ENCODE measurements at regions not wholly inside any gene's neighbourhood (a gene's known extent, or its start where the extent isn't known, plus 50 kb on each side); places are given as distances from the start of the nearest gene placed in this dataset.

DNA sequence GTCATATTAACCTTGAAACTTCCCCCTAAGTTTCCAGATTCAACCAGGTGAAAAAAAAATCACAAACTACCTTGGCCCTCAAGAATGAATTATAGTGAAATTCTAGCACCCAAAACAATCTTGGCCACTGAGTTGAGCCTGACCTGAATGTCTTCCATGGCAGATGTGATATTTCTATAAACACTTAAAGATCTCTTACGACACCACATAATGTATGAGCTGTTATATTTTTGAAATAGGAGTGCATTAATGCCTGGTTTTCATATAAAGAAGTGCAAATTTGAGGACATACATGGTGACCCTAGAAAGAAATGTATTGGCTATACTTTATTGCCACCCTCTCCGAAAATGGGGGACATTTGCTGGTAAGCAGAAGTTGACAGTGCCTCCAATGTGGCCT, 584.1 kb upstream of the KCND2 start:
- Histone ChIP-seq H2AFZ (ENCODE audit: low read depth, low read length) (no peak overlapping the region), H4K20me1 (ENCODE audit: insufficient read depth) (no peaks in the 10 kb centered on the region)

DNA sequence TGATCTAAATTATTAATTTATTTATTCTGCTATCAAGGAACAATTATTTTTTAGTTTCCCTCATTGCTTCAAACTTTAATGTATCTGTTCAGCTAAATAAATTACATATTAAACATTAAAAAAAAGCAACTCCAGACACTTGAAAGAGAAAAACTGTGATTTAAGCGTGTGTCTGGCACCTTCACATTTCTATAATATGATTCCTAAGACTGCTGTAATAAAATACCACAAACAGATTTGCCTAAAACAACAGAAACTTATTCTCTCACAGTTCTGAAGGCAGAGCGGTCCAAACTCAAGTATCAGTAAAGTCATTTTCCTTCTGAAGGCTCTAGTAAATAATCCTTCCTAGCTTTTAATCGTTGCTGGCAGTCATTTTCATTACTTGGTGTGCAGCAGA, 580.4 kb upstream of the KCND2 start:
- Histone ChIP-seq H3K9me2 (ENCODE audit: insufficient read depth, low read length) (no peaks in the 10 kb centered on the region), H4K20me1 (ENCODE audit: insufficient read depth) (no peaks in the 10 kb centered on the region), H3K9me3 (ENCODE audit: low read length) (no peaks in the 10 kb centered on the region), H3K36me3 (ENCODE audit: insufficient read depth, low read length) (no peaks in the 10 kb centered on the region), H2AFZ (ENCODE audit: low read depth, low read length) (no peak overlapping the region), H3F3A (ENCODE audit: insufficient read depth, low read length, poor library complexity, severe bottlenecking) (no peaks in the 10 kb centered on the region), H3K4me2 (ENCODE audit: low read length) (no peak overlapping the region), H3K4me3 (ENCODE audit: low read length) (no peak overlapping the region), H3K27ac (ENCODE audit: low read length) (no peak overlapping the region), H3K9ac (ENCODE audit: low read length) (no peak overlapping the region), H3K27me3 (ENCODE audit: insufficient read depth, low read depth, low read length) (no peaks in the 10 kb centered on the region), H3K79me2 (replicated peaks; ENCODE audit: insufficient read depth, low read length) (no peaks in the 10 kb centered on the region)
- TF ChIP-seq TAF1 (IDR thresholded peaks at IDR 0.05; ENCODE audit: low read depth) (no peak), EP300 (conservative IDR thresholded peaks at IDR 0.05; ENCODE audit: poor library complexity, severe bottlenecking) (no peak), CTCF (IDR thresholded peaks at IDR 0.05; ENCODE audit: poor library complexity, severe bottlenecking) (no peak), EZH2 (IDR thresholded peaks at IDR 0.05; ENCODE audit: borderline replicate concordance, insufficient read depth, low read length, poor library complexity, severe bottlenecking) (no peak), POLR2AphosphoS5 (IDR thresholded peaks at IDR 0.05) (no peak), SMC3 (conservative IDR thresholded peaks at IDR 0.05; ENCODE audit: poor library complexity) (no peak), MXI1 (conservative IDR thresholded peaks at IDR 0.05; ENCODE audit: poor library complexity, severe bottlenecking) (no peak), RAD21 (conservative IDR thresholded peaks at IDR 0.05) (no peak)
- TF ChIP-seq, protein P1, sequence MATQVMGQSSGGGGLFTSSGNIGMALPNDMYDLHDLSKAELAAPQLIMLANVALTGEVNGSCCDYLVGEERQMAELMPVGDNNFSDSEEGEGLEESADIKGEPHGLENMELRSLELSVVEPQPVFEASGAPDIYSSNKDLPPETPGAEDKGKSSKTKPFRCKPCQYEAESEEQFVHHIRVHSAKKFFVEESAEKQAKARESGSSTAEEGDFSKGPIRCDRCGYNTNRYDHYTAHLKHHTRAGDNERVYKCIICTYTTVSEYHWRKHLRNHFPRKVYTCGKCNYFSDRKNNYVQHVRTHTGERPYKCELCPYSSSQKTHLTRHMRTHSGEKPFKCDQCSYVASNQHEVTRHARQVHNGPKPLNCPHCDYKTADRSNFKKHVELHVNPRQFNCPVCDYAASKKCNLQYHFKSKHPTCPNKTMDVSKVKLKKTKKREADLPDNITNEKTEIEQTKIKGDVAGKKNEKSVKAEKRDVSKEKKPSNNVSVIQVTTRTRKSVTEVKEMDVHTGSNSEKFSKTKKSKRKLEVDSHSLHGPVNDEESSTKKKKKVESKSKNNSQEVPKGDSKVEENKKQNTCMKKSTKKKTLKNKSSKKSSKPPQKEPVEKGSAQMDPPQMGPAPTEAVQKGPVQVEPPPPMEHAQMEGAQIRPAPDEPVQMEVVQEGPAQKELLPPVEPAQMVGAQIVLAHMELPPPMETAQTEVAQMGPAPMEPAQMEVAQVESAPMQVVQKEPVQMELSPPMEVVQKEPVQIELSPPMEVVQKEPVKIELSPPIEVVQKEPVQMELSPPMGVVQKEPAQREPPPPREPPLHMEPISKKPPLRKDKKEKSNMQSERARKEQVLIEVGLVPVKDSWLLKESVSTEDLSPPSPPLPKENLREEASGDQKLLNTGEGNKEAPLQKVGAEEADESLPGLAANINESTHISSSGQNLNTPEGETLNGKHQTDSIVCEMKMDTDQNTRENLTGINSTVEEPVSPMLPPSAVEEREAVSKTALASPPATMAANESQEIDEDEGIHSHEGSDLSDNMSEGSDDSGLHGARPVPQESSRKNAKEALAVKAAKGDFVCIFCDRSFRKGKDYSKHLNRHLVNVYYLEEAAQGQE (IDR thresholded peaks at IDR 0.05; ENCODE audit: borderline replicate concordance), result no peak

More for the DNA sequence above, 584.1 kb upstream of the KCND2 start:
- no peaks in the 10 kb centered on the region for H3K79me2 ChIP-seq (replicated peaks; ENCODE audit: insufficient read depth, low read length)
- no peaks in the 10 kb centered on the region for H3K9me3 ChIP-seq (ENCODE audit: low read length)
- no peak overlapping the region for H3K4me3 ChIP-seq (ENCODE audit: low read length)
- TF ChIP-seq, protein P1 (IDR thresholded peaks at IDR 0.05; ENCODE audit: borderline replicate concordance), result no peak
- TF ChIP-seq EZH2 (IDR thresholded peaks at IDR 0.05; ENCODE audit: borderline replicate concordance, insufficient read depth, low read length, poor library complexity, severe bottlenecking), result no peak
- no peak for TF ChIP-seq MXI1 (conservative IDR thresholded peaks at IDR 0.05; ENCODE audit: poor library complexity, severe bottlenecking)
- no peak for TF ChIP-seq CTCF (IDR thresholded peaks at IDR 0.05; ENCODE audit: poor library complexity, severe bottlenecking)
- TF ChIP-seq POLR2AphosphoS5 (IDR thresholded peaks at IDR 0.05), result no peak
- no peak for TF ChIP-seq SMC3 (conservative IDR thresholded peaks at IDR 0.05; ENCODE audit: poor library complexity)
- TF ChIP-seq EP300 (conservative IDR thresholded peaks at IDR 0.05; ENCODE audit: poor library complexity, severe bottlenecking), result no peak
- no peak for TF ChIP-seq RAD21 (conservative IDR thresholded peaks at IDR 0.05)
- TF ChIP-seq TAF1 (IDR thresholded peaks at IDR 0.05; ENCODE audit: low read depth), result no peak
- no peaks in the 10 kb centered on the region for H3F3A ChIP-seq (ENCODE audit: insufficient read depth, low read length, poor library complexity, severe bottlenecking)
- no peaks in the 10 kb centered on the region for H3K9me2 ChIP-seq (ENCODE audit: insufficient read depth, low read length)
- H3K27me3 ChIP-seq (ENCODE audit: insufficient read depth, low read depth, low read length), result no peaks in the 10 kb centered on the region
- no peaks in the 10 kb centered on the region for H3K36me3 ChIP-seq (ENCODE audit: insufficient read depth, low read length)
- H3K9ac ChIP-seq (ENCODE audit: low read length), result no peak overlapping the region
- no peak overlapping the region for H3K4me2 ChIP-seq (ENCODE audit: low read length)
- H3K27ac ChIP-seq (ENCODE audit: low read length), result no peak overlapping the region

Measured in neural cell (in vitro differentiated cells).